GM23338 (cell line): ENCODE measurements at regions not wholly inside any gene's neighbourhood (a gene's known extent, or its start where the extent isn't known, plus 50 kb on each side); places are given as distances from the start of the nearest gene placed in this dataset.

Experiments
- ATAC-seq: fragments of 200-7000 bp; cut with Tn5 transposase; 3 replicates; pipeline ENCODE4 v1.9.1; 2020
- DNase-seq: peaks from one replicate; pipeline ENCODE4 v3.0.0-alpha.2; 2015; ENCODE audit warnings: low spot score
- H2AFZ ChIP-seq: fragments of 200-600 bp; sonication (generic); 2 replicates; pipeline ENCODE4 v1.8.0; 2016; ENCODE audit warnings: antibody characterized with exemption, mild to moderate bottlenecking, moderate library complexity
- H3F3A ChIP-seq: fragments of 200-600 bp; sonication (generic); replicated peaks from 2 replicates; pipeline ENCODE4 v1.8.0; 2017; ENCODE audit warnings: antibody characterized with exemption, mixed run types, low read depth
- H3K27ac ChIP-seq: fragments of 200-600 bp; sonication (generic); 2 replicates; pipeline ENCODE4 v1.6.1; 2016; ENCODE audit warnings: low read depth
- H3K27me3 ChIP-seq: fragments of 200-600 bp; sonication (generic); 2 replicates; pipeline ENCODE4 v1.8.0; 2016; ENCODE audit warnings: mild to moderate bottlenecking, mixed run types, moderate library complexity; ENCODE audit not compliant: insufficient read depth
- H3K36me3 ChIP-seq: fragments of 200-600 bp; sonication (generic); 2 replicates; pipeline ENCODE4 v1.8.0; 2016; ENCODE audit warnings: mild to moderate bottlenecking; ENCODE audit not compliant: insufficient read depth
- H3K4me1 ChIP-seq: fragments of 200-600 bp; sonication (generic); 2 replicates; pipeline ENCODE4 v1.8.0; 2016; ENCODE audit warnings: mild to moderate bottlenecking, moderate library complexity; ENCODE audit not compliant: insufficient read depth
- H3K4me2 ChIP-seq: fragments of 200-600 bp; sonication (generic); 2 replicates; pipeline ENCODE4 v1.7.1; 2017; ENCODE audit warnings: mixed run types
- H3K4me3 ChIP-seq: fragments of 200-600 bp; sonication (generic); 2 replicates; pipeline ENCODE4 v1.6.1; 2016; ENCODE audit warnings: mixed run types
- H3K79me2 ChIP-seq: fragments of 200-600 bp; sonication (generic); replicated peaks from 2 replicates; pipeline ENCODE4 v1.8.0; 2017; ENCODE audit warnings: mild to moderate bottlenecking; ENCODE audit not compliant: insufficient read depth
- H3K9me2 ChIP-seq: fragments of 200-600 bp; sonication (generic); 2 replicates; pipeline ENCODE4 v1.8.0; 2017; ENCODE audit not compliant: insufficient read depth
- H4K20me1 ChIP-seq: fragments of 200-600 bp; sonication (generic); replicated peaks from 2 replicates; pipeline ENCODE4 v1.8.0; 2017; ENCODE audit warnings: mild to moderate bottlenecking; ENCODE audit not compliant: insufficient read depth
- H3K27ac Mint-ChIP-seq: 2 replicates; pipeline ENCODE4 v1.8.0; 2020; ENCODE audit warnings: inconsistent platforms, mild to moderate bottlenecking, moderate library complexity, mixed read lengths
- H3K27me3 Mint-ChIP-seq: 3 replicates; pipeline ENCODE4 v1.8.0; 2022; ENCODE audit warnings: low read depth, mild to moderate bottlenecking, moderate library complexity, mixed read lengths, inconsistent platforms; ENCODE audit not compliant: insufficient read depth, poor library complexity
- H3K36me3 Mint-ChIP-seq: 3 replicates; pipeline ENCODE4 v1.8.0; 2021; ENCODE audit warnings: low read depth, mild to moderate bottlenecking, inconsistent platforms, moderate library complexity, mixed read lengths
- H3K4me1 Mint-ChIP-seq: 3 replicates; pipeline ENCODE4 v1.8.0; 2020; ENCODE audit warnings: mild to moderate bottlenecking, inconsistent platforms, mixed read lengths
- H3K4me3 Mint-ChIP-seq: 3 replicates; pipeline ENCODE4 v1.8.0; 2021; ENCODE audit warnings: moderate library complexity, mild to moderate bottlenecking, inconsistent platforms, mixed read lengths
- H3K9me3 Mint-ChIP-seq: 3 replicates; pipeline ENCODE4 v1.8.0; 2020; ENCODE audit warnings: moderate library complexity, mild to moderate bottlenecking, inconsistent platforms, mixed read lengths
- CREB1 ChIP-seq: fragments of 250-450 bp; sonication (Bioruptor Pico); IDR thresholded peaks from 2 replicates; pipeline ENCODE4 v1.5.0; 2020; ENCODE audit warnings: low read depth, mild to moderate bottlenecking, moderate library complexity
- CTCF ChIP-seq, 2 experiments: fragments of 200-600 bp in 1 of 2; sonication (generic) in 1 of 2; conservative IDR thresholded peaks; 2 replicates each; pipeline versions ENCODE4 v1.5.1 to v1.6.1; 2016 to 2017; ENCODE audit warnings: antibody characterized with exemption in 2 of 2, low read depth in 2 of 2, mild to moderate bottlenecking in 2 of 2, moderate library complexity in 1 of 2
- ETS1 ChIP-seq: IDR thresholded peaks from 2 replicates; pipeline ENCODE4 v1.6.1; 2016; ENCODE audit warnings: antibody characterized with exemption
- EZH2phosphoT487 ChIP-seq: fragments of 200-600 bp; sonication (generic); IDR thresholded peaks from one replicate; pipeline ENCODE4 v1.8.1; 2018; ENCODE audit warnings: antibody characterized with exemption; ENCODE audit not compliant: unreplicated experiment
- STAT1 ChIP-seq: IDR thresholded peaks from one replicate; pipeline ENCODE4 v1.6.1; 2016; ENCODE audit warnings: antibody characterized with exemption; ENCODE audit not compliant: unreplicated experiment
- ZNF331 ChIP-seq: fragments of 250-450 bp; sonication (Bioruptor Pico); IDR thresholded peaks from 2 replicates; pipeline ENCODE4 v1.5.0; 2020; ENCODE audit warnings: low read depth, mild to moderate bottlenecking, moderate library complexity
- TF ChIP-seq, protein P1 (sequence below): fragments of 250-450 bp; sonication (Bioruptor Pico); IDR thresholded peaks from 2 replicates; pipeline ENCODE4 v1.5.0; 2020; ENCODE audit warnings: mild to moderate bottlenecking, moderate library complexity

- TF ChIP-seq, protein P1, sequence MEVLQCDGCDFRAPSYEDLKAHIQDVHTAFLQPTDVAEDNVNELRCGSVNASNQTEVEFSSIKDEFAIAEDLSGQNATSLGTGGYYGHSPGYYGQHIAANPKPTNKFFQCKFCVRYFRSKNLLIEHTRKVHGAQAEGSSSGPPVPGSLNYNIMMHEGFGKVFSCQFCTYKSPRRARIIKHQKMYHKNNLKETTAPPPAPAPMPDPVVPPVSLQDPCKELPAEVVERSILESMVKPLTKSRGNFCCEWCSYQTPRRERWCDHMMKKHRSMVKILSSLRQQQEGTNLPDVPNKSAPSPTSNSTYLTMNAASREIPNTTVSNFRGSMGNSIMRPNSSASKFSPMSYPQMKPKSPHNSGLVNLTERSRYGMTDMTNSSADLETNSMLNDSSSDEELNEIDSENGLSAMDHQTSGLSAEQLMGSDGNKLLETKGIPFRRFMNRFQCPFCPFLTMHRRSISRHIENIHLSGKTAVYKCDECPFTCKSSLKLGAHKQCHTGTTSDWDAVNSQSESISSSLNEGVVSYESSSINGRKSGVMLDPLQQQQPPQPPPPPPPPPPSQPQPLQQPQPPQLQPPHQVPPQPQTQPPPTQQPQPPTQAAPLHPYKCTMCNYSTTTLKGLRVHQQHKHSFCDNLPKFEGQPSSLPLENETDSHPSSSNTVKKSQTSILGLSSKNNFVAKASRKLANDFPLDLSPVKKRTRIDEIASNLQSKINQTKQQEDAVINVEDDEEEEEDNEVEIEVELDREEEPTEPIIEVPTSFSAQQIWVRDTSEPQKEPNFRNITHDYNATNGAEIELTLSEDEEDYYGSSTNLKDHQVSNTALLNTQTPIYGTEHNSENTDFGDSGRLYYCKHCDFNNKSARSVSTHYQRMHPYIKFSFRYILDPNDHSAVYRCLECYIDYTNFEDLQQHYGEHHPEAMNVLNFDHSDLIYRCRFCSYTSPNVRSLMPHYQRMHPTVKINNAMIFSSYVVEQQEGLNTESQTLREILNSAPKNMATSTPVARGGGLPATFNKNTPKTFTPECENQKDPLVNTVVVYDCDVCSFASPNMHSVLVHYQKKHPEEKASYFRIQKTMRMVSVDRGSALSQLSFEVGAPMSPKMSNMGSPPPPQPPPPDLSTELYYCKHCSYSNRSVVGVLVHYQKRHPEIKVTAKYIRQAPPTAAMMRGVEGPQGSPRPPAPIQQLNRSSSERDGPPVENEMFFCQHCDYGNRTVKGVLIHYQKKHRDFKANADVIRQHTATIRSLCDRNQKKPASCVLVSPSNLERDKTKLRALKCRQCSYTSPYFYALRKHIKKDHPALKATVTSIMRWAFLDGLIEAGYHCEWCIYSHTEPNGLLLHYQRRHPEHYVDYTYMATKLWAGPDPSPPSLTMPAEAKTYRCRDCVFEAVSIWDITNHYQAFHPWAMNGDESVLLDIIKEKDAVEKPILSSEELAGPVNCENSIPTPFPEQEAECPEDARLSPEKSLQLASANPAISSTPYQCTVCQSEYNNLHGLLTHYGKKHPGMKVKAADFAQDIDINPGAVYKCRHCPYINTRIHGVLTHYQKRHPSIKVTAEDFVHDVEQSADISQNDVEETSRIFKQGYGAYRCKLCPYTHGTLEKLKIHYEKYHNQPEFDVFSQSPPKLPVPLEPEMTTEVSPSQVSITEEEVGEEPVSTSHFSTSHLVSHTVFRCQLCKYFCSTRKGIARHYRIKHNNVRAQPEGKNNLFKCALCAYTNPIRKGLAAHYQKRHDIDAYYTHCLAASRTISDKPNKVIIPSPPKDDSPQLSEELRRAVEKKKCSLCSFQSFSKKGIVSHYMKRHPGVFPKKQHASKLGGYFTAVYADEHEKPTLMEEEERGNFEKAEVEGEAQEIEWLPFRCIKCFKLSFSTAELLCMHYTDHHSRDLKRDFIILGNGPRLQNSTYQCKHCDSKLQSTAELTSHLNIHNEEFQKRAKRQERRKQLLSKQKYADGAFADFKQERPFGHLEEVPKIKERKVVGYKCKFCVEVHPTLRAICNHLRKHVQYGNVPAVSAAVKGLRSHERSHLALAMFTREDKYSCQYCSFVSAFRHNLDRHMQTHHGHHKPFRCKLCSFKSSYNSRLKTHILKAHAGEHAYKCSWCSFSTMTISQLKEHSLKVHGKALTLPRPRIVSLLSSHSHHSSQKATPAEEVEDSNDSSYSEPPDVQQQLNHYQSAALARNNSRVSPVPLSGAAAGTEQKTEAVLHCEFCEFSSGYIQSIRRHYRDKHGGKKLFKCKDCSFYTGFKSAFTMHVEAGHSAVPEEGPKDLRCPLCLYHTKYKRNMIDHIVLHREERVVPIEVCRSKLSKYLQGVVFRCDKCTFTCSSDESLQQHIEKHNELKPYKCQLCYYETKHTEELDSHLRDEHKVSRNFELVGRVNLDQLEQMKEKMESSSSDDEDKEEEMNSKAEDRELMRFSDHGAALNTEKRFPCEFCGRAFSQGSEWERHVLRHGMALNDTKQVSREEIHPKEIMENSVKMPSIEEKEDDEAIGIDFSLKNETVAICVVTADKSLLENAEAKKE (CRISPR knock-in tag) = no peak
- TF ChIP-seq ZNF331 (CRISPR knock-in tag) = no peak
- TF ChIP-seq STAT1 = no peak
- TF ChIP-seq EZH2phosphoT487 = no peak
- no peak for TF ChIP-seq ETS1
- TF ChIP-seq CREB1 = no peak
These were observed 392.2 kb upstream of the FIGN start (continued) for GRCh38 chr2:164127971-164128527.

- H3K4me1 ChIP-seq = no peaks in the 10 kb centered on the region
- H3K27ac Mint-ChIP-seq = no peak overlapping the region
- H3K4me1 Mint-ChIP-seq = no peaks in the 10 kb centered on the region
- no peaks in the 10 kb centered on the region for H3K27me3 Mint-ChIP-seq
- no peaks in the 10 kb centered on the region for H3K36me3 ChIP-seq
- DNase-seq = no peak
- H3F3A ChIP-seq = no peaks in the 10 kb centered on the region
- TF ChIP-seq CTCF (conservative IDR thresholded peaks at IDR 0.05; ENCODE audit: low read depth in 2 of 2) (peak; percentile 30 to 42; a peak in 3 of 4 replicates), EZH2phosphoT487 (no peak)
- ATAC-seq = no peak; the same call in 2 of the 3 replicates
- H3K4me2 ChIP-seq = no peak overlapping the region
- H3K4me3 Mint-ChIP-seq = no peak overlapping the region
- no peaks in the 10 kb centered on the region for H3K79me2 ChIP-seq
- no peak overlapping the region for H3K27ac ChIP-seq
- no peaks in the 10 kb centered on the region for H3K9me2 ChIP-seq
- H2AFZ ChIP-seq = no peak overlapping the region
- no peaks in the 10 kb centered on the region for H4K20me1 ChIP-seq
- no peaks in the 10 kb centered on the region for H3K27me3 ChIP-seq
- H3K36me3 Mint-ChIP-seq = no peaks in the 10 kb centered on the region
- no peaks in the 10 kb centered on the region for H3K9me3 Mint-ChIP-seq
- no peak overlapping the region for H3K4me3 ChIP-seq
These were observed 391.3 kb upstream of the FIGN start for GRCh38 chr2:164126960-164127660.
